ENCODE measurements at regions not wholly inside any gene's neighbourhood (a gene's known extent, or its start where the extent isn't known, plus 50 kb on each side); places are given as distances from the start of the nearest gene placed in this dataset.

GRCh38 chr10:78552261-78552811 lies 516.4 kb upstream of the ZMIZ1 start:
- Mint-ChIP-seq H3K9me3 (ENCODE audit: unreplicated experiment) (peaks cover 11% of the 10 kb centered on the region), H3K27me3 (ENCODE audit: insufficient read depth, unreplicated experiment) (peaks cover 62% of the 10 kb centered on the region), H3K36me3 (ENCODE audit: insufficient read depth, unreplicated experiment) (no peaks in the 10 kb centered on the region), H3K4me1 (ENCODE audit: insufficient read depth, unreplicated experiment) (no peaks in the 10 kb centered on the region), H3K27ac (ENCODE audit: low read depth, unreplicated experiment) (no peak overlapping the region), H3K4me3 (ENCODE audit: unreplicated experiment) (no peak overlapping the region)
- ChIA-PET POLR2A (no interaction called here), CTCF (no interaction called here)
- no TSS peak for BruUV-seq (replicated peaks)
- no peak for DNase-seq (ENCODE audit: unreplicated experiment)
- no peak for TF ChIP-seq CTCF (IDR thresholded peaks at IDR 0.05; ENCODE audit: unreplicated experiment)
- intact Hi-C loops (cut with micrococcal nuclease): no loop called here

DNA sequence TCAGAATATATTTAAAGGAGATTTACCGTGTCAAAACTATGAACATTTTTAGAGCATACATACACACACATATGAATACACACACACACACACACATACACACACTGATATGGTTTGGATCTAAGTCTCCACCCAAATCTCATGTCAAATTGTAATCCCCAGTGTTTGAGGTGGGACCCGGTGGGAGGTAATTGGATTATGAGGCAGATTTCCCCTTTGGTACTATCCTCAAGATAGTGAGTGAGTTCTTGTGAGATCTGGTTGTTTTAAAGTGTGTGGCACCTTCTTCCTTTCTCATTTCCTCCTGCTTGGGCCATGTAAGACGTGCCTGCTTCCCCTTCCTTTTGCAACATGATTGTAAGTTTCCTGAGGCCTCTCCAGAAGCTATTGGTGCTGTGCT lies 515.0 kb upstream of the ZMIZ1 start:
- Mint-ChIP-seq H3K27me3 (ENCODE audit: insufficient read depth, unreplicated experiment) (peaks cover 55% of the 10 kb centered on the region), H3K4me3 (ENCODE audit: unreplicated experiment) (no peak overlapping the region), H3K9me3 (ENCODE audit: unreplicated experiment) (peaks cover 11% of the 10 kb centered on the region), H3K4me1 (ENCODE audit: insufficient read depth, unreplicated experiment) (no peaks in the 10 kb centered on the region), H3K36me3 (ENCODE audit: insufficient read depth, unreplicated experiment) (no peaks in the 10 kb centered on the region), H3K27ac (ENCODE audit: low read depth, unreplicated experiment) (no peak overlapping the region)
- DNase-seq (ENCODE audit: unreplicated experiment): no peak
- intact Hi-C loops (cut with micrococcal nuclease): no loop called here
- no TSS peak for BruUV-seq (replicated peaks)
- TF ChIP-seq CTCF (IDR thresholded peaks at IDR 0.05; ENCODE audit: unreplicated experiment): no peak
- ChIA-PET POLR2A (no interaction called here), CTCF (no interaction called here)

DNA sequence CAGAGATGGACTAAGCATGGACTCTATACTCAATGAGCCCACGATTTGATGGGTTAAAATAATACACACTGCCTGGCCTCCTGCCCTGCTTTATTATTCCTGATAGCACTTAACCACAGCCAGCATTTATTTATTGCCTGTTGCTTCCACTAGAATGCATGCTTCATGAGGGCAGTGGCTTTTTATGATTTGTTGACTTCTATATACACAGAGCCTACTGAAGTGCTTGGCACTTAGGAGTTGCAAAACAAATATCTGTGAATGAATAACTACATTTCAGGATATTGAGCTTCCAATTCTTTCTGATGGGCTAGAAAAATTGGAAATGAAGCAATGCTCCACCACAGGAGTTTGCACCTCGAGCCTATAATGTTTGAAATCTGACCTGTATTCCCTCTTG lies 513.6 kb upstream of the ZMIZ1 start:
- Mint-ChIP-seq H3K36me3 (ENCODE audit: insufficient read depth, unreplicated experiment) (no peaks in the 10 kb centered on the region), H3K27me3 (ENCODE audit: insufficient read depth, unreplicated experiment) (peaks cover 47% of the 10 kb centered on the region), H3K9me3 (ENCODE audit: unreplicated experiment) (peaks cover 11% of the 10 kb centered on the region), H3K4me1 (ENCODE audit: insufficient read depth, unreplicated experiment) (no peaks in the 10 kb centered on the region), H3K27ac (ENCODE audit: low read depth, unreplicated experiment) (no peak overlapping the region), H3K4me3 (ENCODE audit: unreplicated experiment) (no peak overlapping the region)
- CTCF ChIA-PET: no interaction called here
- intact Hi-C loops (cut with micrococcal nuclease): no loop called here
- no peak for TF ChIP-seq CTCF (IDR thresholded peaks at IDR 0.05; ENCODE audit: unreplicated experiment)
- POLR2A ChIA-PET: no interaction called here
- BruUV-seq (replicated peaks): no TSS peak
- DNase-seq (ENCODE audit: unreplicated experiment): no peak

DNA sequence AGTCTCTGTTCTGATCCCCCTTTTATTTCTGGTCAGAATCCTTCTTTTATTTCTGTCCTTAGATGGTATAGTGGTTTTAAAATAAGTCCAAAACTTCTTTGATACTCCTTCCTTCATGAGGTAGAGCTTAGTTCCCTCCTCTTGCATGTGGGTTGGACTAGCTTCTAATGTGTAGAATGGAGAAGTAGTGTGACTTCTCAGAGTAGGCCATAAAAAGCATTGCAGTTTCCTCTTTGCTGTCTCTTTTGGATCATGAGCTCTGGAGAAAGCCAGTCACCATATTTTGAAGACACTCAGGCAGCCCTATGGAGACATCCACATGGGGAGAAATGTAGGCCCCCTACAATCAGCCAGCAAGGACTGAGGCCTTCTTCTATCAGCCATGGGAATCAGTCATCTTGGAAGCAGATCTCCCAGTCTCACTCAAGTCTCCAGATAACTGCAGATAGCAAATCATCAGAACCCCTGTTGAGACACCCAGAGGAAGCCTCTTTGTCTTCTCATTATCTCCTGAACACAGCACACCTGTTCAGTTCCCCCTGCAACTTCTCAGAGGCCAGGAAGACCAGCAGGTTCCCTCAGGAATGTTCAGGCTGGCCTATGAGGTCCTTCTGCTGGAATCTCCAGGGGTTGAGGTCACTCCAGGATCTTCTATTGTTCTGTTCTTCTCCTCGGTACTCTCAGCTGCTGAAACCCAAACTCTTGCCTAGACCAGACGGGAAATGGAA lies 511.9 kb upstream of the ZMIZ1 start:
- CTCF ChIA-PET: interaction anchor here (0.7 to 1.6 kb wide), 2 partner anchors 9 to 11 kb away, joined by 3 read pairs; no protein-coding TSS in a partner anchor
- intact Hi-C loops (cut with micrococcal nuclease): no loop called here
- Mint-ChIP-seq H3K36me3 (ENCODE audit: insufficient read depth, unreplicated experiment) (no peaks in the 10 kb centered on the region), H3K27ac (ENCODE audit: low read depth, unreplicated experiment) (no peak overlapping the region), H3K9me3 (ENCODE audit: unreplicated experiment) (peaks cover 11% of the 10 kb centered on the region), H3K4me3 (ENCODE audit: unreplicated experiment) (no peak overlapping the region), H3K4me1 (ENCODE audit: insufficient read depth, unreplicated experiment) (no peaks in the 10 kb centered on the region), H3K27me3 (ENCODE audit: insufficient read depth, unreplicated experiment) (peaks cover 36% of the 10 kb centered on the region)
- POLR2A ChIA-PET: no interaction called here
- no peak for DNase-seq (ENCODE audit: unreplicated experiment)
- no peak for TF ChIP-seq CTCF (IDR thresholded peaks at IDR 0.05; ENCODE audit: unreplicated experiment)
- BruUV-seq (replicated peaks): no TSS peak

Measured in MCF 10A (cell line).